Vagina (tissue), 2 donors: ENCODE measurements at regions not wholly inside any gene's neighbourhood (a gene's known extent, or its start where the extent isn't known, plus 50 kb on each side); places are given as distances from the start of the nearest gene placed in this dataset.

Source experiments
- DNase-seq, 2 donors: peaks; one replicate each; pipeline ENCODE4 v3.0.0-alpha.2; 2017; ENCODE audit errors: extremely low spot score in 2 of 2
- H3K27ac ChIP-seq: fragments of 200-600 bp; sonication (generic); one replicate; pipeline ENCODE4 v1.5.1; 2019
- H3K27me3 ChIP-seq: fragments of 200-600 bp; sonication (generic); one replicate; pipeline ENCODE4 v1.5.1; 2019
- H3K36me3 ChIP-seq, 2 donors: fragments of 200-600 bp; sonication (generic); one replicate each; pipeline ENCODE4 v1.5.1; 2017 to 2019
- H3K4me1 ChIP-seq: fragments of 200-600 bp; sonication (generic); one replicate; pipeline ENCODE4 v1.5.1; 2019
- H3K4me3 ChIP-seq, 2 donors: fragments of 200-600 bp; sonication (generic); 1 replicate in 1 of 2; 2 replicates in 1 of 2; pipeline ENCODE4 v1.5.1; 2016 to 2019
- H3K9me3 ChIP-seq: fragments of 200-600 bp; sonication (generic); one replicate; pipeline ENCODE4 v1.5.1; 2019
- POLR2A ChIP-seq, 2 donors: fragments of 450-650 bp; IDR thresholded peaks; one replicate each; pipeline ENCODE4 v1.6.1; 2017; ENCODE audit warnings: antibody characterized with exemption in 2 of 2, mild to moderate bottlenecking in 2 of 2, moderate library complexity in 2 of 2
- POLR2AphosphoS5 ChIP-seq, 2 donors: sonication (generic); formaldehyde crosslinking; IDR thresholded peaks; one replicate each; pipeline ENCODE4 v1.9.0; 2017; ENCODE audit warnings: antibody characterized with exemption in 2 of 2, mild to moderate bottlenecking in 2 of 2, low read depth in 1 of 2; ENCODE audit not compliant: insufficient read depth in 1 of 2
- intact Hi-C: fragments of 100-400 bp; cut with DNase I; formaldehyde crosslinking; loops from one replicate; pipeline ENCODE4 v1.15.1; 2023
- TF ChIP-seq, protein P1 (sequence below), 3 experiments: fragments of 450-650 bp in 2 of 3; fragments of 200-600 bp in 1 of 3; sonication (generic) in 1 of 3; IDR thresholded peaks; one replicate each; pipeline ENCODE4 v1.5.1; 2017 to 2019; ENCODE audit warnings: antibody characterized with exemption in 3 of 3, mild to moderate bottlenecking in 2 of 3, moderate library complexity in 2 of 3

DNA sequence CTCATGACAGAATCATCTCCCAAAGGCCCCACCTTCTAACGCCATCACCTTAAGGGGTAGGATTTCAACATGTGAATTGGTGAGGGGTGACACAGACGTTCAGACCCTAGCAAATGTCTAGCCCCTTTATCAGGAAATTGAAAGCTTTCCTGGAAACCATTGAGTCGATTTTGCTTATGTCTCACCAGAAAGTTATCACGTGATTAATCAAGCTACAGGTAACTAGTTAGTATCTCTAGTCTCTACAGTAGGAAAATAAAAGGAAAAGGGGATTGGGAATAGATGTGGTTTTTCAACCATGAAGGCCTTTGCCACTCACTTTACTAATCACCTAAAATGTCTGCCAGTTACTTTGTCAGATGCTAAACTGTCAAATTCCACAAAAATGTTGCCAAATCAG, 1133.0 kb downstream of the PDHA2 start:
- no peaks in the 10 kb centered on the region for H3K36me3 ChIP-seq
- no peak overlapping the region for H3K27ac ChIP-seq
- TF ChIP-seq POLR2A (IDR thresholded peaks at IDR 0.05) (no peak), POLR2AphosphoS5 (IDR thresholded peaks at IDR 0.05; ENCODE audit: insufficient read depth in 1 of 2, low read depth in 1 of 2) (no peak)
- H3K9me3 ChIP-seq: no peaks in the 10 kb centered on the region
- H3K27me3 ChIP-seq: no peaks in the 10 kb centered on the region
- intact Hi-C loops: no loop called here
- DNase-seq: no peak
- H3K4me3 ChIP-seq: no peak overlapping the region
- H3K4me1 ChIP-seq: no peaks in the 10 kb centered on the region

- Histone ChIP-seq H3K4me3 (no peak overlapping the region), H3K27ac (no peak overlapping the region), H3K36me3 (no peaks in the 10 kb centered on the region), H3K4me1 (no peaks in the 10 kb centered on the region), H3K9me3 (no peaks in the 10 kb centered on the region), H3K27me3 (no peaks in the 10 kb centered on the region)
- TF ChIP-seq POLR2A (IDR thresholded peaks at IDR 0.05): no peak
- TF ChIP-seq POLR2AphosphoS5 (IDR thresholded peaks at IDR 0.05; ENCODE audit: insufficient read depth in 1 of 2, low read depth in 1 of 2): no peak
- TF ChIP-seq, protein P1, sequence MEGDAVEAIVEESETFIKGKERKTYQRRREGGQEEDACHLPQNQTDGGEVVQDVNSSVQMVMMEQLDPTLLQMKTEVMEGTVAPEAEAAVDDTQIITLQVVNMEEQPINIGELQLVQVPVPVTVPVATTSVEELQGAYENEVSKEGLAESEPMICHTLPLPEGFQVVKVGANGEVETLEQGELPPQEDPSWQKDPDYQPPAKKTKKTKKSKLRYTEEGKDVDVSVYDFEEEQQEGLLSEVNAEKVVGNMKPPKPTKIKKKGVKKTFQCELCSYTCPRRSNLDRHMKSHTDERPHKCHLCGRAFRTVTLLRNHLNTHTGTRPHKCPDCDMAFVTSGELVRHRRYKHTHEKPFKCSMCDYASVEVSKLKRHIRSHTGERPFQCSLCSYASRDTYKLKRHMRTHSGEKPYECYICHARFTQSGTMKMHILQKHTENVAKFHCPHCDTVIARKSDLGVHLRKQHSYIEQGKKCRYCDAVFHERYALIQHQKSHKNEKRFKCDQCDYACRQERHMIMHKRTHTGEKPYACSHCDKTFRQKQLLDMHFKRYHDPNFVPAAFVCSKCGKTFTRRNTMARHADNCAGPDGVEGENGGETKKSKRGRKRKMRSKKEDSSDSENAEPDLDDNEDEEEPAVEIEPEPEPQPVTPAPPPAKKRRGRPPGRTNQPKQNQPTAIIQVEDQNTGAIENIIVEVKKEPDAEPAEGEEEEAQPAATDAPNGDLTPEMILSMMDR (IDR thresholded peaks at IDR 0.05): no peak
- intact Hi-C loops: no loop called here
- no peak for DNase-seq
Measured at GRCh38 chr4:96974295-96974694, 1134.4 kb downstream of the PDHA2 start.

GRCh38 chr4:96983830-96984229, 1143.9 kb downstream of the PDHA2 start:
- Histone ChIP-seq H3K36me3 (no peaks in the 10 kb centered on the region), H3K27me3 (no peaks in the 10 kb centered on the region), H3K4me1 (no peaks in the 10 kb centered on the region), H3K9me3 (no peaks in the 10 kb centered on the region), H3K4me3 (no peak overlapping the region), H3K27ac (no peak overlapping the region)
- no peak for DNase-seq
- TF ChIP-seq, protein P1 (IDR thresholded peaks at IDR 0.05): no peak
- TF ChIP-seq POLR2AphosphoS5 (IDR thresholded peaks at IDR 0.05; ENCODE audit: insufficient read depth in 1 of 2, low read depth in 1 of 2) (no peak), POLR2A (IDR thresholded peaks at IDR 0.05) (no peak)
- intact Hi-C loops: no loop called here

- no peak overlapping the region for H3K27ac ChIP-seq
- H3K4me3 ChIP-seq: no peak overlapping the region
- DNase-seq: no peak
- no peaks in the 10 kb centered on the region for H3K36me3 ChIP-seq
- no peaks in the 10 kb centered on the region for H3K9me3 ChIP-seq
- H3K27me3 ChIP-seq: no peaks in the 10 kb centered on the region
- TF ChIP-seq POLR2A (IDR thresholded peaks at IDR 0.05) (no peak), POLR2AphosphoS5 (IDR thresholded peaks at IDR 0.05; ENCODE audit: insufficient read depth in 1 of 2, low read depth in 1 of 2) (no peak)
- TF ChIP-seq, protein P1 (IDR thresholded peaks at IDR 0.05): no peak
- intact Hi-C loops: no loop called here
- no peaks in the 10 kb centered on the region for H3K4me1 ChIP-seq
Measured at GRCh38 chr4:96986816-96987215, 1146.9 kb downstream of the PDHA2 start.

- DNase-seq: no peak
- Histone ChIP-seq H3K4me3 (no peak overlapping the region), H3K9me3 (no peaks in the 10 kb centered on the region), H3K36me3 (no peaks in the 10 kb centered on the region), H3K27ac (no peak overlapping the region), H3K27me3 (no peaks in the 10 kb centered on the region), H3K4me1 (no peaks in the 10 kb centered on the region)
- intact Hi-C loops: no loop called here
- TF ChIP-seq, protein P1 (IDR thresholded peaks at IDR 0.05): no peak
- TF ChIP-seq POLR2A (IDR thresholded peaks at IDR 0.05) (no peak), POLR2AphosphoS5 (IDR thresholded peaks at IDR 0.05; ENCODE audit: insufficient read depth in 1 of 2, low read depth in 1 of 2) (no peak)
Measured at GRCh38 chr4:96991083-96991482, 1151.2 kb downstream of the PDHA2 start.
